OCI-M1 (cell line): ENCODE measurements at regions not wholly inside any gene's neighbourhood (a gene's known extent, or its start where the extent isn't known, plus 50 kb on each side); places are given as distances from the start of the nearest gene placed in this dataset.

ENCODE experiments used
- DNase-seq: peaks from one replicate; lab custom pipeline; 2025; lab: John Stamatoyannopoulos, UW

DNA sequence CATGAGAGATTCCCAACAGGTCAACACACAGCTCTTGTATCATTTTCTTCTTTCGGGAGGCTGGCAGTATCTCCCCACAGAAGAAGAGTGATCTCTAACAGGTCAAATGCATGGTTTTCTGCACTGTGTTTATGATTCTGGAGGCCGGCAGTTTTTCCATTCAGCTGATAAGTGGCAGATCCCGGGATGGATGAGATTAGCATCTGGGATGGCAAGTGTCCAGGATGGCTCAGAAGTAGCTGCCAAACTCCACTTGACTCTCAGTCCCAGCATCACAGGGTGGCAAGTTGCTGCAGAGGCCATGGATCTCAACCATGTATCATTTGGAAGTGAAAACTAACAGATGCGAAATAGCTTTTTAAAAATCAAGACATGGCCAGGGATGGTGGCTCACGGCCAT is 97.8 kb upstream of the SLC44A1 start:
- DNase-seq, result no peak

DNA sequence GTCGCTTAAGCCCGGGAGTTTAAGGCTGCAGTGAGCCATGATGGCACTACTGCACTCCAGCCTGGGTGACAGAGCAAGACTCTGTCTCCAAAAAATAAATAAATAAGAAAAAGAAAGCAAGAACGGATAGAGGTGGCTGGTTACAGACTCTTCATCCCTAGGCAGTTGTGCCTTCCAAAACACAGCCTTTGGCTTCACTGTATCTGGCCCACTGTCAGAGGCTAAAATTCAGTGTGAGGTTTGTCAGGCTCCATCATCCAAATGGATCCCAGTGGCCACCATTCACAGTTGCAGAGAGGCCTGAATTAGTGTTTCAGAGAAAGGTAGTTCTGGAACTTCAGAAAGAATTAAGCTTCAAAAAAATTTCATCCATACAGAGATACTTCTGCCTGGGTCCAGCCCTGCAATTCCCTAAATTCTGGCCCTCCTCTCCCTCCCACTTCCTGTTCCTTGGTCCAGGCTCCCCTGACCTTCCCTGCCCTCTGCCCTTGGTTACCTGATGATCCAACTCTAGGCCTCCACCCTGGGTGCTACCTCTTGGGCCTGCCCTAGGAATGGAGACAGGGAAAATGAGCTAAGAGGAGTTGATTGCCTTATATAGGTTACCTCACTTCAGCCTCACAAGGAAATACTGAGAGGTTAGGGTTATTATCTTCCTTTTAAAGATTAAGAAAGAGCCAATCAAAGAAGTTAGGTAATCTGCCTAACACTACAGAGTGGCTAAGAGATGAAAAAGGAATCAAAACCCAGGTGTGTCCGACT is 97.2 kb upstream of the SLC44A1 start:
- no peak for DNase-seq

DNA sequence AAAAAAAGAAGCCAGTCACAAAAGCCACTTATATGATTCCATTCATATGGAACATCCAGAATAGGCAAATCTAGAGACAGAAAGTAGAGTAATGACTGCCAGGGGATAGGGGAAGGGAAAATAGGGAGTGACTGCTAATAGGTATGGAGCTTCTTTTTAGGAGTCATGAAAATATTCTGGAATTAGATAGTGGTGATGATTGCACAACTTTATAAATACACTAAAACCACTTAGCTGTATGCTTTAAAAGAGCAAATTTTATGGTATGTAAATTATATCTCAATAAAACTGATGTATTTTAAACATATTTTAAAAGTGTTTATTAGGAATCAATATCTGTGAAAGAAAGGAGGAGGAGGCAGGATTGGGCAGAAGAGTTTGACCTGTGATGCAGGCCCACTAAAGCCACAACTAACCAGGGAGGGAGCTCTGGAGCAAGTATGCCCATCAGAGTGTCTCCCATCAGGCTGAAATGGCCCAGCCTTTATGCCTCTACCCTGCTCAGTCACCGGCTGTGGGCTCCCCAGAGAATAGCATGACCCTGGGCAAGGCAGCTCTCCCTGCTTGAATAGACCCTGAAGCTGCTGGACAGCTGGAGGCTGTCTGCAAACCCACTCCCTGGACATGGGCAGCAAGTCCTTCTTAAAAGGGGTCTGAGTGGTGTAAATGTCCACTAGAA is 96.0 kb upstream of the SLC44A1 start:
- peak; percentile 14 for DNase-seq

GRCh38 chr9:105150991-105151685 is 93.3 kb upstream of the SLC44A1 start:
- no peak for DNase-seq

DNA sequence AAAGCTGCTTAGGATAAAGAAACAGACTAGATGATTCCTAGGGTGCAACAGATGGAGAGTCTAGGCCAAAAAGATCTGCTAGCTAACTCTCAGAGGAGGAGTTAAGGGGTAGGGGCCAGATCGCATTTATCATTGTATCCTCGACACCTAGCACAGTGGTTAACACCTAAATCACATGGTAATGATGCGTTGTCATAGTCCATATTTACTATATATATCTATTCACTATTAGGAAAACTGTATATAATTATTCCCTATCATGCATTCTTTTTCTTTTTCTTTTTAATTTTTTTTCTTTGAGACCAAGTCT is 92.8 kb upstream of the SLC44A1 start:
- DNase-seq, result no peak

- peak; percentile 17 for DNase-seq
Observed at GRCh38 chr9:105154723-105155191, 89.7 kb upstream of the SLC44A1 start.

GRCh38 chr9:105157171-105157583 is 87.3 kb upstream of the SLC44A1 start:
- DNase-seq, result peak; percentile 83

DNA sequence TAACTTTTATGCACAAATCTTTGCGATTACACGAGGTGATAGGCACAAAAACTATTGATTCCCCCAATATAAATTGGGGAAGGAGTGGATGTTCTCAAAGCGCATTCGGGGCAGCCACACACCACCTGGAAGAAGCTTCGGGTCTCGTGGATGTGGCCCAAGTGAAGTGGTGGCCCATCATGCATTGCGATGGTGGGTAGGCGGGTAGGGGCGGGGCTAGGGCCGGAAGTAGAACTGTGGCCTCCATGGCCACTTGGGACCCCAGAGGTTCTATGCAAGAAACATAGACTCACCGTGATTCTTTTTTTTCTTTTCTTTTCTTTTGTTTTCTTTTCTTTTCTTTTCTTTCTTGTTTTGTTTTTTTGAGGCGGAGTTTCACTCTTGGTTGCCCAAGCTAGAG is 86.4 kb upstream of the SLC44A1 start:
- no peak for DNase-seq

GRCh38 chr9:105158898-105159297 is 85.6 kb upstream of the SLC44A1 start:
- DNase-seq, result peak; percentile 6

GRCh38 chr9:105168870-105169319 is 75.6 kb upstream of the SLC44A1 start:
- no peak for DNase-seq

DNA sequence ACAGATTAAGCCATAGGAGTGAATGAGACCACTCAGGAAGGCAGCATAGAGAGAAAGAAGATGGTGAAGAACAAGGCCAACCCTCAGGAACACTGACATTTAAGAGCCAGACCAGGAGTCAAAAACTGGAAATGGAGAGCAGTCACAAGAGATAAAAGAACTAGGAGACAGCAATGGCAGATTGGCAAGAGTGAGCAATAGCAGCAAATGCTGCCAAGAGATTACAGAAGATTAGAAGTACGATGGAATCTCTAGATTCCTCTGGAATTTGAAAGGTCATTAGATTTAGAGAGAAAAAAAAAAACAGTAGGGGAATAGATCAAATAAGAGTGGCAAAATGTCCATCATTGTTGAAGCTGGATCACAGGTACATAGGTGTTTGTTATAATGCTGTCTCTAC is 73.4 kb upstream of the SLC44A1 start:
- no peak for DNase-seq

- no peak for DNase-seq
Observed at GRCh38 chr9:105171589-105171988, 72.9 kb upstream of the SLC44A1 start.

DNA sequence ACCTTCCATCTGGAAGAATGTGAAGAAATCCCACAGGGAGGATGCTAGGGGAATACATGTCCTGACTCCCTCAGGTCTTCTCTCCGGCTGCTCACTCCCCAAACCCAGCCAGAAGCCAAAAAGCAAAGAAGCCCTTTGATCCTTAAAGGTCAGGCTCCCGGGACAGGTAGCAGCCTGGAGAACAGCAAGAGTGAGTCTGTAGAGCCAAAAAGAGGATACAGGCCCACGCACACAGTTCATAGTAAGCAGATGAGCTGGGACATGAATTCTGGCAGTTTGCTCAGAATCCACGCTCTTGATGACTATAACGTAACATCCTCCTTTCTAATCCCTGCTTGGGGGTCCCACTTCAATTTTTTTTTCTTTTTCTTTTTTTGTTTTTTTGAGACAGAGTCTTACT is 72.0 kb upstream of the SLC44A1 start:
- DNase-seq, result no peak

GRCh38 chr9:105173306-105173705 is 71.1 kb upstream of the SLC44A1 start:
- no peak for DNase-seq

GRCh38 chr9:105173826-105174225 is 70.6 kb upstream of the SLC44A1 start:
- no peak for DNase-seq

- DNase-seq, result no peak
Observed at GRCh38 chr9:105176194-105176593, 68.3 kb upstream of the SLC44A1 start.

DNA sequence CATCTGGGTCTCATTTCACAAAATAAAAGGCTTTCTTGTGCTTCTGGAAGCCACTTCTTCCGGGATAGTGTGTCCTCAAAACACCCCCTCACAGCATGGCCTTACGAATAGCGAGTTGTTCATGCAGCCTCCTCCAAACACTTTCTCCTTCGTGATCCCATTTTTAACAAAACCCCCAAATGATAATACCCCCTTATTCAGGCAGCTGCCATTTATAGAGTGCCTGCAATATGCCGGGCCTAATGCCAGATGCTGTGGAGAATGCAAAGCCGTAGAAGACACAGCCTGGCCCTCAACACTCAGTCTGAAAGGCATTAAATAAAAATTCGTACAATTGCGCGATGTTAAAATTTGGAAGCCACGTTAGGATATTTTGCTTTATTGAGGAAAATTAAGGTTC is 66.4 kb upstream of the SLC44A1 start:
- DNase-seq, result no peak

DNA sequence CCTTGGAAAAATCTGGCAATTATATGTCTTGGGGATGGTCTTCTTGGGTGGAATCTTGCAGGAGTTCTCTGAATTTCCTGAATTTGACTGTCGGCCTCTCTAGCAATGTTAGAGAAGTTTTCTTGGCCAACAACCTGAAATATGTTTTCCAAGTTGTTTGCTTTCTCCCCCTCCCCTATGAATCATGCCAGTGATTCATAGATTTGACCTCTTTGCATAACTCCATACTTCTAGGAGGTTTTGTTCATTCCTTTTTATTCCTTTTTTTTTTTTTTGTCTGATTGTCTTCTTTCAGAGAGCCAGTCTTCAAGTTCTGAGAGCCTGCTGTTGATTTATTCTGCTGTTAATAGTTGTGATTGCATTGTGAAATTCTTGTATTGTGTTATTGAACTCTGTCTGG is 56.7 kb upstream of the SLC44A1 start:
- DNase-seq, result no peak

DNA sequence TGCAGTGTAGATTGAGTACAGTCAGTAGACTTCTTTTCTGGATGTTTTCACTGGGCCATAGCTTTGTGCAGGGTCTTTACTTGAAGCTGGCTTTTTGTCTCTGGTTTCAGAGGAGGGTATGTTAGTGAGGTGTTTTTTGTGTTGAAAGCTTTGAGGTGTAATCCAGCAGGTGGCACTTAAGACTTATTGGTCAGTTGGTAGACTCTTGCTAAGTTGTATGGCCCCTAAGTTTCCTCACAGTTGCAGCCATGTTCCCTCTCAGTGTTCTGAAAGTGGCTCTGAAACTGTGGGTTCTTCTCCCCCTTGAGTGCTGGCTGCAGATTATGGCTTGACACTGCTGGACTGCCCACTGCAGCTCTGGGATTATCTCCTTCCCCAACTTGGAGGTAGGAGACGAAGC is 55.7 kb upstream of the SLC44A1 start:
- DNase-seq, result peak; percentile 36

GRCh38 chr9:105191508-105192121 is 52.8 kb upstream of the SLC44A1 start:
- DNase-seq, result peak; percentile 56

GRCh38 chr9:105193560-105193959 is 50.9 kb upstream of the SLC44A1 start:
- peak; percentile 31 for DNase-seq

GRCh38 chr9:105194234-105194633 is 50.2 kb upstream of the SLC44A1 start:
- peak; percentile 79 for DNase-seq
